HCEC 1CT (cell line): ENCODE measurements at regions not wholly inside any gene's neighbourhood (a gene's known extent, or its start where the extent isn't known, plus 50 kb on each side); places are given as distances from the start of the nearest gene placed in this dataset.
A peak's percentile ranks its signal among the peaks of the same experiment; 100 is the strongest.

Experiments
- DNase-seq: peaks from one replicate; pipeline ENCODE4 v3.0.0-alpha.2; 2017

GRCh38 chr1:56304975-56305374, 274.4 kb downstream of the PLPP3 start:
- DNase-seq: no peak

GRCh38 chr1:56303805-56304204, 275.6 kb downstream of the PLPP3 start:
- DNase-seq: no peak

GRCh38 chr1:56302878-56303277, 276.5 kb downstream of the PLPP3 start:
- no peak for DNase-seq

- peak; percentile 84 for DNase-seq
Measured at GRCh38 chr1:56301791-56302190, 277.6 kb downstream of the PLPP3 start.

GRCh38 chr1:56300836-56301235, 278.5 kb downstream of the PLPP3 start:
- DNase-seq: no peak

GRCh38 chr1:56298866-56299265, 280.5 kb downstream of the PLPP3 start:
- DNase-seq: no peak

- no peak for DNase-seq
Measured at GRCh38 chr1:56297904-56298303, 281.5 kb downstream of the PLPP3 start.

- DNase-seq: no peak
Measured at GRCh38 chr1:56297208-56297607, 282.2 kb downstream of the PLPP3 start.

GRCh38 chr1:56295949-56296929, 283.1 kb downstream of the PLPP3 start:
- DNase-seq: no peak

GRCh38 chr1:56291374-56291919, 287.9 kb downstream of the PLPP3 start:
- DNase-seq: no peak

- no peak for DNase-seq
Measured at GRCh38 chr1:56289260-56289659, 290.1 kb downstream of the PLPP3 start.

GRCh38 chr1:56287721-56288120, 291.6 kb downstream of the PLPP3 start:
- DNase-seq: no peak

GRCh38 chr1:56286956-56287355, 292.4 kb downstream of the PLPP3 start:
- DNase-seq: no peak

- no peak for DNase-seq
Measured at GRCh38 chr1:56286506-56286905, 292.9 kb downstream of the PLPP3 start.

GRCh38 chr1:56285554-56286402, 293.6 kb downstream of the PLPP3 start:
- no peak for DNase-seq

GRCh38 chr1:56284928-56285327, 294.4 kb downstream of the PLPP3 start:
- DNase-seq: no peak

- no peak for DNase-seq
Measured at GRCh38 chr1:56278061-56278460, 301.3 kb downstream of the PLPP3 start.

GRCh38 chr1:56268519-56269140, 310.7 kb downstream of the PLPP3 start:
- no peak for DNase-seq

- DNase-seq: no peak
Measured at GRCh38 chr1:56267611-56268010, 311.8 kb downstream of the PLPP3 start.

- DNase-seq: no peak
Measured at GRCh38 chr1:56266359-56266758, 313.0 kb downstream of the PLPP3 start.

GRCh38 chr1:56265216-56265615, 314.1 kb downstream of the PLPP3 start:
- no peak for DNase-seq

GRCh38 chr1:56263908-56264307, 315.5 kb downstream of the PLPP3 start:
- DNase-seq: no peak

- DNase-seq: no peak
Measured at GRCh38 chr1:56258371-56258770, 321.0 kb downstream of the PLPP3 start.
